Activated CD8-positive, alpha-beta memory T cell treated with anti-CD3 and anti-CD28 coated beads for 24 hours (primary cell): ENCODE measurements at regions not wholly inside any gene's neighbourhood (a gene's known extent, or its start where the extent isn't known, plus 50 kb on each side); places are given as distances from the start of the nearest gene placed in this dataset.
A peak's percentile ranks its signal among the peaks of the same experiment; 100 is the strongest.

Experiments
- DNase-seq: peaks from one replicate; pipeline ENCODE4 v3.0.0-alpha.2; 2020

- no peak for DNase-seq
Observed at GRCh38 chr3:44026220-44026865, 215.3 kb upstream of the TOPAZ1 start.

GRCh38 chr3:44029100-44029499 is 212.6 kb upstream of the TOPAZ1 start:
- DNase-seq = no peak

- no peak for DNase-seq
Observed at GRCh38 chr3:44030285-44030684, 211.4 kb upstream of the TOPAZ1 start.

- no peak for DNase-seq
Observed at GRCh38 chr3:44030687-44031305, 210.9 kb upstream of the TOPAZ1 start.

- DNase-seq = no peak
Observed at GRCh38 chr3:44031387-44032380, 210.0 kb upstream of the TOPAZ1 start.

GRCh38 chr3:44032487-44032886 is 209.2 kb upstream of the TOPAZ1 start:
- DNase-seq = no peak

- DNase-seq = no peak
Observed at GRCh38 chr3:44033123-44033522, 208.6 kb upstream of the TOPAZ1 start.

GRCh38 chr3:44036850-44037249 is 204.8 kb upstream of the TOPAZ1 start:
- DNase-seq = no peak

- DNase-seq = no peak
Observed at GRCh38 chr3:44039006-44039405, 202.7 kb upstream of the TOPAZ1 start.

GRCh38 chr3:44041726-44042125 is 200.0 kb upstream of the TOPAZ1 start:
- no peak for DNase-seq

- DNase-seq = no peak
Observed at GRCh38 chr3:44042772-44043171, 198.9 kb upstream of the TOPAZ1 start.

- no peak for DNase-seq
Observed at GRCh38 chr3:44045476-44046275, 196.0 kb upstream of the TOPAZ1 start.

GRCh38 chr3:44047796-44048195 is 193.9 kb upstream of the TOPAZ1 start:
- DNase-seq = no peak

GRCh38 chr3:44048196-44048924 is 193.3 kb upstream of the TOPAZ1 start:
- DNase-seq = no peak

- DNase-seq = no peak
Observed at GRCh38 chr3:44048949-44049348, 192.7 kb upstream of the TOPAZ1 start.

GRCh38 chr3:44050101-44050500 is 191.6 kb upstream of the TOPAZ1 start:
- no peak for DNase-seq

- DNase-seq = no peak
Observed at GRCh38 chr3:44050867-44051266, 190.8 kb upstream of the TOPAZ1 start.

GRCh38 chr3:44055951-44056350 is 185.7 kb upstream of the TOPAZ1 start:
- DNase-seq = no peak

- DNase-seq = no peak
Observed at GRCh38 chr3:44056446-44057240, 185.0 kb upstream of the TOPAZ1 start.

- DNase-seq = peak; percentile 78
Observed at GRCh38 chr3:44058022-44058867, 183.4 kb upstream of the TOPAZ1 start.
